ENCODE measurements at regions not wholly inside any gene's neighbourhood (a gene's known extent, or its start where the extent isn't known, plus 50 kb on each side); places are given as distances from the start of the nearest gene placed in this dataset.

- TF ChIP-seq CTCF (IDR thresholded peaks at IDR 0.05; ENCODE audit: low read depth, low read length) (no peak), EZH2phosphoT487 (IDR thresholded peaks at IDR 0.05; ENCODE audit: low read depth) (no peak)
These were observed 57.5 kb upstream of the CD82 start for GRCh38 chr11:44507896-44508445.

Data from OCI-LY3 (cell line).